PC-9 (cell line): ENCODE measurements at regions not wholly inside any gene's neighbourhood (a gene's known extent, or its start where the extent isn't known, plus 50 kb on each side); places are given as distances from the start of the nearest gene placed in this dataset.

Experiments used
- BruUV-seq: library from RNA; stranded (reverse); fragments of 400-500 nt; replicated peaks from 2 replicates; lab custom pipeline; 2021; lab: Mats Ljungman, UMichigan
- CTCF ChIA-PET: fragments of 300-600 bp; sonication (Branson Sonifier 250); formaldehyde crosslinking; loops from one replicate; lab custom pipeline; 2022; ENCODE audit warnings: antibody characterized with exemption; lab: Charles Lee
- POLR2A ChIA-PET: fragments of 300-600 bp; sonication (Branson Sonifier 250); formaldehyde crosslinking; loops from one replicate; lab custom pipeline; 2022; ENCODE audit warnings: antibody characterized with exemption; ENCODE audit not compliant: unreplicated experiment; lab: Charles Lee
- DNase-seq, 2 experiments: peaks; one replicate each; pipeline versions ENCODE4 v3.0.0 to v3.0.0-alpha.2; 2015 to 2022; ENCODE audit warnings: mixed read lengths in 1 of 2
- H2AFZ ChIP-seq: fragments of 200-600 bp; sonication (generic); 2 replicates; pipeline ENCODE4 v1.8.1; 2017; ENCODE audit warnings: antibody characterized with exemption
- H3F3A ChIP-seq: fragments of 200-600 bp; sonication (generic); 2 replicates; pipeline ENCODE4 v1.8.1; 2017; ENCODE audit warnings: antibody characterized with exemption, mild to moderate bottlenecking, low read depth; ENCODE audit not compliant: insufficient read depth
- H3K27ac ChIP-seq: fragments of 200-600 bp; sonication (generic); 2 replicates; pipeline ENCODE4 v1.6.1; 2016; ENCODE audit warnings: mixed run types
- H3K27me3 ChIP-seq: fragments of 200-600 bp; sonication (generic); 2 replicates; pipeline ENCODE4 v1.6.1; 2016; ENCODE audit warnings: low read depth, mixed run types; ENCODE audit not compliant: insufficient read depth
- H3K36me3 ChIP-seq: fragments of 200-600 bp; sonication (generic); 2 replicates; pipeline ENCODE4 v1.6.1; 2016; ENCODE audit warnings: low read depth, mixed run types
- H3K4me1 ChIP-seq: fragments of 200-600 bp; sonication (generic); replicated peaks from 2 replicates; pipeline ENCODE4 v1.6.1; 2016; ENCODE audit warnings: mixed run types; ENCODE audit not compliant: insufficient read depth
- H3K4me2 ChIP-seq: fragments of 200-600 bp; sonication (generic); 2 replicates; pipeline ENCODE4 v1.6.1; 2017; ENCODE audit warnings: mixed run types
- H3K4me3 ChIP-seq: fragments of 200-600 bp; sonication (generic); 2 replicates; pipeline ENCODE4 v1.6.1; 2016; ENCODE audit warnings: mixed run types
- H3K79me2 ChIP-seq: fragments of 200-600 bp; sonication (generic); 2 replicates; pipeline ENCODE4 v1.6.1; 2017; ENCODE audit warnings: low read depth, mixed run types
- H3K9me2 ChIP-seq: fragments of 200-600 bp; sonication (generic); 2 replicates; pipeline ENCODE4 v1.8.1; 2017; ENCODE audit warnings: mild to moderate bottlenecking; ENCODE audit not compliant: insufficient read depth
- H3K9me3 ChIP-seq: fragments of 200-600 bp; sonication (generic); 2 replicates; pipeline ENCODE4 v1.8.1; 2016; ENCODE audit warnings: low read depth; ENCODE audit not compliant: insufficient read depth
- H4K20me1 ChIP-seq: fragments of 200-600 bp; sonication (generic); 2 replicates; pipeline ENCODE4 v1.8.1; 2017; ENCODE audit not compliant: insufficient read depth
- CTCF ChIP-seq: fragments of 200-600 bp; sonication (generic); conservative IDR thresholded peaks from 2 replicates; pipeline ENCODE4 v1.6.1; 2017; ENCODE audit warnings: mixed run types, antibody characterized with exemption, mild to moderate bottlenecking, moderate library complexity
- EZH2 ChIP-seq: fragments of 200-600 bp; sonication (generic); IDR thresholded peaks from 2 replicates; pipeline ENCODE4 v1.8.0; 2017; ENCODE audit warnings: antibody characterized with exemption, low read depth
- intact Hi-C: fragments of 100-400 bp; cut with micrococcal nuclease; formaldehyde crosslinking; loops from one replicate; pipeline ENCODE4 v1.10.0; 2022; ENCODE audit not compliant: unreplicated experiment

GRCh38 chr15:81540909-81541308, 166.9 kb upstream of the TMC3 start:
- no peaks in the 10 kb centered on the region for H3K27me3 ChIP-seq
- no peaks in the 10 kb centered on the region for H4K20me1 ChIP-seq
- H3K27ac ChIP-seq, result no peak overlapping the region
- H2AFZ ChIP-seq, result no peak overlapping the region
- CTCF ChIA-PET, result no interaction called here
- BruUV-seq, result no TSS peak
- H3K4me3 ChIP-seq, result no peak overlapping the region
- POLR2A ChIA-PET, result no interaction called here
- TF ChIP-seq EZH2 (no peak), CTCF (no peak)
- H3K9me3 ChIP-seq, result no peaks in the 10 kb centered on the region
- H3K4me1 ChIP-seq, result no peaks in the 10 kb centered on the region
- H3K36me3 ChIP-seq, result no peaks in the 10 kb centered on the region
- no peaks in the 10 kb centered on the region for H3K9me2 ChIP-seq
- no peaks in the 10 kb centered on the region for H3K79me2 ChIP-seq
- H3K4me2 ChIP-seq, result no peak overlapping the region
- intact Hi-C loops, result no loop called here
- no peak for DNase-seq
- no peaks in the 10 kb centered on the region for H3F3A ChIP-seq

GRCh38 chr15:81536356-81536755, 162.3 kb upstream of the TMC3 start:
- CTCF ChIA-PET, result no interaction called here
- H3K4me2 ChIP-seq, result no peak overlapping the region
- no peak overlapping the region for H2AFZ ChIP-seq
- no TSS peak for BruUV-seq
- H4K20me1 ChIP-seq, result no peaks in the 10 kb centered on the region
- DNase-seq, result no peak
- no peak overlapping the region for H3K27ac ChIP-seq
- H3F3A ChIP-seq, result no peaks in the 10 kb centered on the region
- intact Hi-C loops, result no loop called here
- H3K27me3 ChIP-seq, result no peaks in the 10 kb centered on the region
- TF ChIP-seq CTCF (no peak), EZH2 (no peak)
- H3K4me3 ChIP-seq, result no peak overlapping the region
- no peaks in the 10 kb centered on the region for H3K79me2 ChIP-seq
- no peaks in the 10 kb centered on the region for H3K9me2 ChIP-seq
- no peaks in the 10 kb centered on the region for H3K36me3 ChIP-seq
- POLR2A ChIA-PET, result no interaction called here
- H3K4me1 ChIP-seq, result no peaks in the 10 kb centered on the region
- H3K9me3 ChIP-seq, result no peaks in the 10 kb centered on the region

- BruUV-seq, result no TSS peak
- H3K4me3 ChIP-seq, result no peak overlapping the region
Measured at GRCh38 chr15:81534124-81534523, 160.1 kb upstream of the TMC3 start.

More at GRCh38 chr15:81534124-81534523, 160.1 kb upstream of the TMC3 start:
- TF ChIP-seq CTCF, result no peak
- ChIA-PET POLR2A (no interaction called here), CTCF (no interaction called here)
- no peaks in the 10 kb centered on the region for H3F3A ChIP-seq
- H3K27me3 ChIP-seq, result no peaks in the 10 kb centered on the region
- H3K36me3 ChIP-seq, result no peaks in the 10 kb centered on the region
- H3K4me1 ChIP-seq, result no peaks in the 10 kb centered on the region
- intact Hi-C loops, result no loop called here
- no peak overlapping the region for H2AFZ ChIP-seq
- H3K9me2 ChIP-seq, result no peaks in the 10 kb centered on the region
- no peaks in the 10 kb centered on the region for H4K20me1 ChIP-seq
- H3K9me3 ChIP-seq, result no peaks in the 10 kb centered on the region
- no peaks in the 10 kb centered on the region for H3K79me2 ChIP-seq
- no peak overlapping the region for H3K4me2 ChIP-seq
- H3K27ac ChIP-seq, result no peak overlapping the region
- DNase-seq, result no peak
